ENCODE measurements at regions not wholly inside any gene's neighbourhood (a gene's known extent, or its start where the extent isn't known, plus 50 kb on each side); places are given as distances from the start of the nearest gene placed in this dataset.

- Histone ChIP-seq H3K27ac (no peak overlapping the region), H3K36me3 (no peaks in the 10 kb centered on the region), H4K20me1 (ENCODE audit: low read depth) (no peaks in the 10 kb centered on the region), H2AFZ (replicated peaks) (no peak overlapping the region), H3K9me3 (ENCODE audit: low read depth) (no peaks in the 10 kb centered on the region), H3K79me2 (ENCODE audit: low read depth) (no peaks in the 10 kb centered on the region), H3K4me2 (no peak overlapping the region), H3F3A (ENCODE audit: low read depth) (no peaks in the 10 kb centered on the region), H3K27me3 (no peaks in the 10 kb centered on the region), H3K9ac (no peak overlapping the region), H3K4me3 (no peak overlapping the region), H3K4me1 (no peaks in the 10 kb centered on the region)
- Mint-ChIP-seq H3K27ac (peak overlapping the region; percentile 83), H3K36me3 (no peaks in the 10 kb centered on the region), H3K27me3 (ENCODE audit: insufficient read depth, low read depth) (peaks cover 21% of the 10 kb centered on the region), H3K9me3 (no peaks in the 10 kb centered on the region), H3K4me1 (peaks cover 34% of the 10 kb centered on the region), H3K4me3 (no peak overlapping the region)
- TF ChIP-seq CTCF (IDR thresholded peaks at IDR 0.05) (no peak), EZH2 (IDR thresholded peaks at IDR 0.05) (no peak), EZH2phosphoT487 (IDR thresholded peaks at IDR 0.05) (no peak)
- DNase-seq (ENCODE audit: low spot score): no peak
Measured at GRCh38 chr10:71048971-71049615, 160.7 kb upstream of the PCBD1 start.

DNA sequence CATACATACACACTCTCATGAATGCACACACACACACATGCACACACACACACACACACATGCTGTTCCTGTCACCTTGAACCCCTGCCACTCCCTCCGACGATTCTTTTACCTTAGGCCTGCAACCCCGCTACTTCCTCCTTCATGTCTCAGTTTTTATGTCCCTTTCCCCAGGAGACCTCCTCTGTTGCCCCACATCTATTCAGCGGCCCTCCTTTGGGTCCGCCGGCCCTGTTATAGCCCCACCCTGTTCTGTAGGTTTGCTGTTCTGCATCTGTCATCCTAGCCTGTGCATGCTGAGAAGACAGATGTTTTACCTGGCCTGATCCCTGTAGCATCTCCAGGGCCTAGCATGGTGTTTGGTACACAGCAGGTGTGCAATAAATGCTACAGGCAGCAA, 161.6 kb upstream of the PCBD1 start:
- Mint-ChIP-seq H3K27ac (no peak overlapping the region), H3K4me3 (no peak overlapping the region), H3K9me3 (no peaks in the 10 kb centered on the region), H3K27me3 (ENCODE audit: insufficient read depth, low read depth) (peaks cover 20% of the 10 kb centered on the region), H3K4me1 (peaks cover 28% of the 10 kb centered on the region), H3K36me3 (no peaks in the 10 kb centered on the region)
- Histone ChIP-seq H3K4me2 (no peak overlapping the region), H3K79me2 (ENCODE audit: low read depth) (no peaks in the 10 kb centered on the region), H3K27ac (no peak overlapping the region), H3K4me3 (no peak overlapping the region), H3K9ac (no peak overlapping the region), H3K36me3 (no peaks in the 10 kb centered on the region), H3K9me3 (ENCODE audit: low read depth) (no peaks in the 10 kb centered on the region), H3K27me3 (no peaks in the 10 kb centered on the region), H4K20me1 (ENCODE audit: low read depth) (no peaks in the 10 kb centered on the region), H3F3A (ENCODE audit: low read depth) (no peaks in the 10 kb centered on the region), H2AFZ (replicated peaks) (no peak overlapping the region), H3K4me1 (no peaks in the 10 kb centered on the region)
- DNase-seq (ENCODE audit: low spot score): no peak
- TF ChIP-seq CTCF (IDR thresholded peaks at IDR 0.05) (no peak), EZH2 (IDR thresholded peaks at IDR 0.05) (no peak), EZH2phosphoT487 (IDR thresholded peaks at IDR 0.05) (no peak)

DNA sequence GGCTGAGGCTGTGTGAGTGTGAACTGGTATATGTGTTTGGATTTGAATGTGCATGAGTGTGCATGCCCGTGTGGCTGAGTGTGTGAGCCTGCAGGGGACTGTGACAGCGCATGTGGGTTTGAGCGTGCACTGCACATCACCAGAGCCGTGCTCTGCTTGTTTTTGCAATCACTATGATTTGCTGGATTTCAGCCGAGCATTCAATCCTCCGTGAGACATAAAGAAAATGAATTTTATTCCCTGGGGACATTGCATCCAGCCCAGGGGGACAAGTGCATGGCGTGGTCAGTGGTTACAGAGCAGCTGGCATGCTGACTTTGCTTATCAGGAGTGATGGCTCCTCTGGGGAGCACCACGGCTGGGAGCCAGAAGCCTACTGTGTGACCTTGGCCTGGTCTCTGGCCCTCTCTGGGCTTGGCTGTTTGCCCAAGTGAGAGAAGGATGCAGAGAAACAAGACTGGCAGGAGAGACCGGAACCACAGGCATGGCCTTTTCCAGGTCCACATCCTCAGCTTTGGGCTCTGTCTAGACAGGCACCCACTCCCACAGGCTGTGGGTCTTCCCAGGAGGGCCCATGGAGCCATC, 160.2 kb upstream of the UNC5B start:
- H3K4me3 ChIP-seq: no peak overlapping the region
- no peaks in the 10 kb centered on the region for H3F3A ChIP-seq (ENCODE audit: low read depth)
- H3K9me3 Mint-ChIP-seq: no peaks in the 10 kb centered on the region
- H3K27ac ChIP-seq: no peak overlapping the region
- H3K27me3 Mint-ChIP-seq (ENCODE audit: insufficient read depth, low read depth): peaks cover 20% of the 10 kb centered on the region
- no peak overlapping the region for H3K4me2 ChIP-seq
- no peaks in the 10 kb centered on the region for H3K36me3 ChIP-seq
- H3K27ac Mint-ChIP-seq: no peak overlapping the region
- no peaks in the 10 kb centered on the region for H3K4me1 ChIP-seq
- H3K27me3 ChIP-seq: no peaks in the 10 kb centered on the region
- no peaks in the 10 kb centered on the region for H3K36me3 Mint-ChIP-seq
- H3K79me2 ChIP-seq (ENCODE audit: low read depth): no peaks in the 10 kb centered on the region
- H2AFZ ChIP-seq (replicated peaks): no peak overlapping the region
- H4K20me1 ChIP-seq (ENCODE audit: low read depth): no peaks in the 10 kb centered on the region
- DNase-seq (ENCODE audit: low spot score): no peak
- no peak for TF ChIP-seq CTCF (IDR thresholded peaks at IDR 0.05)
- no peak for TF ChIP-seq EZH2 (IDR thresholded peaks at IDR 0.05)
- no peak for TF ChIP-seq EZH2phosphoT487 (IDR thresholded peaks at IDR 0.05)
- no peak overlapping the region for H3K4me3 Mint-ChIP-seq
- no peaks in the 10 kb centered on the region for H3K9me3 ChIP-seq (ENCODE audit: low read depth)
- no peak overlapping the region for H3K9ac ChIP-seq
- H3K4me1 Mint-ChIP-seq: peaks cover 18% of the 10 kb centered on the region

Data from neural progenitor cell (in vitro differentiated cells).